ENCODE measurements at regions not wholly inside any gene's neighbourhood (a gene's known extent, or its start where the extent isn't known, plus 50 kb on each side); places are given as distances from the start of the nearest gene placed in this dataset.

GRCh38 chr2:16387461-16387984 lies 278.1 kb downstream of the CYRIA start:
- no peaks in the 10 kb centered on the region for H3K27me3 ChIP-seq (replicated peaks; ENCODE audit: insufficient read depth)
- H3K36me3 ChIP-seq = no peaks in the 10 kb centered on the region
- H3K4me1 ChIP-seq (ENCODE audit: control insufficient read depth in 1 of 2, low read depth in 2 of 2) = no peaks in the 10 kb centered on the region
- TF ChIP-seq CTCF (IDR thresholded peaks at IDR 0.05) = no peak
- ATAC-seq (ENCODE audit: insufficient number of reproducible peaks, low FRiP score, low read depth) (no peak), DNase-seq (ENCODE audit: low spot score) (no peak)
- H3K27ac ChIP-seq = no peak overlapping the region
- H3K9me3 ChIP-seq = no peaks in the 10 kb centered on the region
- no peak overlapping the region for H3K4me3 ChIP-seq

GRCh38 chr2:16386431-16386830 lies 279.2 kb downstream of the CYRIA start:
- no peak for TF ChIP-seq CTCF (IDR thresholded peaks at IDR 0.05)
- DNase-seq (ENCODE audit: low spot score) (no peak), ATAC-seq (ENCODE audit: insufficient number of reproducible peaks, low FRiP score, low read depth) (no peak)

GRCh38 chr2:16386031-16386430 lies 279.6 kb downstream of the CYRIA start:
- Histone ChIP-seq H3K36me3 (no peaks in the 10 kb centered on the region), H3K9me3 (no peaks in the 10 kb centered on the region), H3K27ac (no peak overlapping the region), H3K4me1 (ENCODE audit: control insufficient read depth in 1 of 2, low read depth in 2 of 2) (no peaks in the 10 kb centered on the region), H3K4me3 (no peak overlapping the region), H3K27me3 (replicated peaks; ENCODE audit: insufficient read depth) (no peaks in the 10 kb centered on the region)
- no peak for TF ChIP-seq CTCF (IDR thresholded peaks at IDR 0.05)
- ATAC-seq (ENCODE audit: insufficient number of reproducible peaks, low FRiP score, low read depth) = no peak
- DNase-seq (ENCODE audit: low spot score) = no peak

More at GRCh38 chr2:16386431-16386830, 279.2 kb downstream of the CYRIA start:
- H3K36me3 ChIP-seq = no peaks in the 10 kb centered on the region
- no peak overlapping the region for H3K4me3 ChIP-seq
- no peaks in the 10 kb centered on the region for H3K27me3 ChIP-seq (replicated peaks; ENCODE audit: insufficient read depth)
- H3K9me3 ChIP-seq = no peaks in the 10 kb centered on the region
- no peak overlapping the region for H3K27ac ChIP-seq
- H3K4me1 ChIP-seq (ENCODE audit: control insufficient read depth in 1 of 2, low read depth in 2 of 2) = no peaks in the 10 kb centered on the region

- H3K9me3 ChIP-seq = no peaks in the 10 kb centered on the region
- H3K4me1 ChIP-seq (ENCODE audit: control insufficient read depth in 1 of 2, low read depth in 2 of 2) = no peaks in the 10 kb centered on the region
- ATAC-seq (ENCODE audit: insufficient number of reproducible peaks, low FRiP score, low read depth) (no peak), DNase-seq (ENCODE audit: low spot score) (no peak)
- H3K4me3 ChIP-seq = no peak overlapping the region
- no peak overlapping the region for H3K27ac ChIP-seq
- TF ChIP-seq CTCF (IDR thresholded peaks at IDR 0.05) = no peak
- no peaks in the 10 kb centered on the region for H3K27me3 ChIP-seq (replicated peaks; ENCODE audit: insufficient read depth)
- no peaks in the 10 kb centered on the region for H3K36me3 ChIP-seq
Measured at GRCh38 chr2:16385341-16385740, 280.3 kb downstream of the CYRIA start.

- Histone ChIP-seq H3K27me3 (replicated peaks; ENCODE audit: insufficient read depth) (no peaks in the 10 kb centered on the region), H3K36me3 (no peaks in the 10 kb centered on the region), H3K27ac (no peak overlapping the region), H3K4me3 (no peak overlapping the region), H3K9me3 (no peaks in the 10 kb centered on the region), H3K4me1 (ENCODE audit: control insufficient read depth in 1 of 2, low read depth in 2 of 2) (no peaks in the 10 kb centered on the region)
- no peak for TF ChIP-seq CTCF (IDR thresholded peaks at IDR 0.05)
- no peak for ATAC-seq (ENCODE audit: insufficient number of reproducible peaks, low FRiP score, low read depth)
- DNase-seq (ENCODE audit: low spot score) = no peak
Measured at GRCh38 chr2:16383411-16383810, 282.2 kb downstream of the CYRIA start.
